HEK293 (cell line): ENCODE measurements at regions not wholly inside any gene's neighbourhood (a gene's known extent, or its start where the extent isn't known, plus 50 kb on each side); places are given as distances from the start of the nearest gene placed in this dataset.

Experiments
- CTCF ChIA-PET: fragments of 350-600 bp; formaldehyde crosslinking; extraction: SDS; loops from one replicate; lab custom pipeline; 2021; ENCODE audit warnings: antibody characterized with exemption; lab: Yijun Ruan, JAX
- POLR2A ChIA-PET: fragments of 300-600 bp; formaldehyde crosslinking; extraction: SDS; loops from one replicate; lab custom pipeline; 2020; ENCODE audit warnings: antibody characterized with exemption, inconsistent platforms; lab: Yijun Ruan, JAX
- H3K27ac ChIP-seq: fragments of 200-500 bp; sonication (Bioruptor generic); 2 replicates; pipeline ENCODE4 v1.5.1; 2014; ENCODE audit warnings: low read depth, low read length, control low read depth, inconsistent platforms; ENCODE audit errors: extremely low read depth
- H3K36me3 ChIP-seq, 2 experiments: fragments of 200-500 bp in 1 of 2; sonication (Bioruptor generic) in 1 of 2; 1 replicate in 1 of 2; 2 replicates in 1 of 2; pipeline ENCODE4 v1.5.1; 2014 to 2017; ENCODE audit warnings: inconsistent platforms in 2 of 2, low read length in 2 of 2; ENCODE audit not compliant: control insufficient read depth in 2 of 2, insufficient read depth in 1 of 2
- H3K4me1 ChIP-seq: fragments of 200-500 bp; sonication (Bioruptor generic); 2 replicates; pipeline ENCODE4 v1.5.1; 2014; ENCODE audit warnings: mild to moderate bottlenecking, low read length, inconsistent platforms; ENCODE audit not compliant: control insufficient read depth, insufficient read depth
- H3K4me3 ChIP-seq: 2 replicates; pipeline ENCODE4 v1.5.1; 2011; ENCODE audit warnings: low read depth, mild to moderate bottlenecking, control low read depth, low read length, moderate library complexity
- H3K9me3 ChIP-seq: fragments of 200-500 bp; sonication (Bioruptor generic); 2 replicates; pipeline ENCODE4 v1.5.1; 2014; ENCODE audit warnings: low read depth, low read length, inconsistent platforms; ENCODE audit not compliant: control insufficient read depth, insufficient read depth
- GFI1B ChIP-seq: fragments of 450-650 bp; formaldehyde crosslinking; IDR thresholded peaks from 2 replicates; pipeline ENCODE4 v1.5.1; 2016; ENCODE audit warnings: missing biosample characterization, missing genetic modification characterization
- GLIS2 ChIP-seq: fragments of 450-650 bp; formaldehyde crosslinking; IDR thresholded peaks from 2 replicates; pipeline ENCODE4 v1.5.1; 2016; ENCODE audit warnings: missing biosample characterization, missing genetic modification characterization
- IKZF3 ChIP-seq: fragments of 450-650 bp; IDR thresholded peaks from 2 replicates; pipeline ENCODE4 v1.5.0; 2018; ENCODE audit warnings: missing biosample characterization, mild to moderate bottlenecking, missing genetic modification characterization, moderate library complexity
- KLF8 ChIP-seq: fragments of 450-650 bp; formaldehyde crosslinking; IDR thresholded peaks from 2 replicates; pipeline ENCODE4 v1.5.1; 2016; ENCODE audit warnings: missing biosample characterization, missing genetic modification characterization
- KLF9 ChIP-seq: fragments of 450-650 bp; formaldehyde crosslinking; IDR thresholded peaks from 2 replicates; pipeline ENCODE4 v1.5.1; 2016; ENCODE audit warnings: missing biosample characterization, missing genetic modification characterization, low read depth
- MEIS1 ChIP-seq: sonication (generic); formaldehyde crosslinking; IDR thresholded peaks from 2 replicates; pipeline ENCODE4 v1.8.1; 2022; ENCODE audit warnings: missing genetic modification reagents, mild to moderate bottlenecking, borderline replicate concordance
- OSR2 ChIP-seq: fragments of 450-650 bp; formaldehyde crosslinking; IDR thresholded peaks from 2 replicates; pipeline ENCODE4 v1.5.1; 2016; ENCODE audit warnings: missing biosample characterization, missing genetic modification characterization
- SCRT1 ChIP-seq: fragments of 450-650 bp; formaldehyde crosslinking; IDR thresholded peaks from 2 replicates; pipeline ENCODE4 v1.5.1; 2016; ENCODE audit warnings: missing biosample characterization, missing genetic modification characterization, borderline replicate concordance
- ZBTB1 ChIP-seq: fragments of 450-650 bp; formaldehyde crosslinking; IDR thresholded peaks from 2 replicates; pipeline ENCODE4 v1.5.1; 2016; ENCODE audit warnings: missing biosample characterization, missing genetic modification characterization
- ZFHX2 ChIP-seq: fragments of 450-650 bp; formaldehyde crosslinking; conservative IDR thresholded peaks from 2 replicates; pipeline ENCODE4 v1.5.1; 2016; ENCODE audit warnings: missing biosample characterization, missing genetic modification characterization
- ZIC2 ChIP-seq: fragments of 450-650 bp; formaldehyde crosslinking; IDR thresholded peaks from 2 replicates; pipeline ENCODE4 v1.5.1; 2016; ENCODE audit warnings: missing biosample characterization, missing genetic modification characterization
- ZNF114 ChIP-seq: fragments of 450-650 bp; formaldehyde crosslinking; IDR thresholded peaks from 2 replicates; pipeline ENCODE4 v1.5.0; 2017; ENCODE audit warnings: missing biosample characterization, missing genetic modification characterization
- ZNF138 ChIP-seq: fragments of 450-650 bp; formaldehyde crosslinking; IDR thresholded peaks from 2 replicates; pipeline ENCODE4 v1.5.1; 2016; ENCODE audit warnings: missing biosample characterization, missing genetic modification characterization, borderline replicate concordance
- ZNF146 ChIP-seq: fragments of 450-650 bp; formaldehyde crosslinking; IDR thresholded peaks from 2 replicates; pipeline ENCODE4 v1.5.1; 2016; ENCODE audit warnings: missing biosample characterization, missing genetic modification characterization
- ZNF16 ChIP-seq: fragments of 450-650 bp; formaldehyde crosslinking; IDR thresholded peaks from 2 replicates; pipeline ENCODE4 v1.5.1; 2016; ENCODE audit warnings: low read depth, missing biosample characterization, missing genetic modification characterization
- ZNF19 ChIP-seq: fragments of 450-650 bp; formaldehyde crosslinking; IDR thresholded peaks from 2 replicates; pipeline ENCODE4; 2016; ENCODE audit warnings: missing biosample characterization, missing genetic modification characterization, low read depth
- ZNF214 ChIP-seq: fragments of 450-650 bp; formaldehyde crosslinking; IDR thresholded peaks from 2 replicates; pipeline ENCODE4 v1.5.1; 2017; ENCODE audit warnings: missing biosample characterization, mild to moderate bottlenecking, missing genetic modification characterization, borderline replicate concordance
- ZNF324 ChIP-seq: fragments of 450-650 bp; formaldehyde crosslinking; IDR thresholded peaks from 2 replicates; pipeline ENCODE4 v1.5.1; 2016; ENCODE audit warnings: missing biosample characterization, missing genetic modification characterization
- ZNF677 ChIP-seq: fragments of 450-650 bp; IDR thresholded peaks from 2 replicates; pipeline ENCODE4 v1.5.0; 2018; ENCODE audit warnings: missing biosample characterization, mild to moderate bottlenecking, missing genetic modification characterization, moderate library complexity
- ZNF776 ChIP-seq: fragments of 450-650 bp; formaldehyde crosslinking; IDR thresholded peaks from 2 replicates; pipeline ENCODE4 v1.5.0; 2017; ENCODE audit warnings: missing biosample characterization, missing genetic modification characterization, borderline replicate concordance
- ZNF777 ChIP-seq: fragments of 450-650 bp; formaldehyde crosslinking; IDR thresholded peaks from 2 replicates; pipeline ENCODE4 v1.5.1; 2017; ENCODE audit warnings: missing biosample characterization, missing genetic modification characterization, borderline replicate concordance
- TF ChIP-seq, protein P1 (sequence below): fragments of 450-650 bp; formaldehyde crosslinking; IDR thresholded peaks from 2 replicates; pipeline ENCODE4 v1.5.1; 2016; ENCODE audit warnings: missing biosample characterization, missing genetic modification characterization, low read depth
- TF ChIP-seq, protein P2 (sequence below): fragments of 450-650 bp; formaldehyde crosslinking; IDR thresholded peaks from 2 replicates; pipeline ENCODE4 v1.5.1; 2017; ENCODE audit warnings: missing biosample characterization, missing genetic modification characterization
- TF ChIP-seq, protein P3 (sequence below): fragments of 450-650 bp; formaldehyde crosslinking; conservative IDR thresholded peaks from 2 replicates; pipeline ENCODE4 v1.5.1; 2016; ENCODE audit warnings: low read depth, missing biosample characterization, missing genetic modification characterization
- TF ChIP-seq, protein P4 (sequence below): fragments of 450-650 bp; IDR thresholded peaks from 2 replicates; pipeline ENCODE4 v1.5.1; 2018; ENCODE audit warnings: missing biosample characterization, mild to moderate bottlenecking, missing genetic modification characterization

DNA sequence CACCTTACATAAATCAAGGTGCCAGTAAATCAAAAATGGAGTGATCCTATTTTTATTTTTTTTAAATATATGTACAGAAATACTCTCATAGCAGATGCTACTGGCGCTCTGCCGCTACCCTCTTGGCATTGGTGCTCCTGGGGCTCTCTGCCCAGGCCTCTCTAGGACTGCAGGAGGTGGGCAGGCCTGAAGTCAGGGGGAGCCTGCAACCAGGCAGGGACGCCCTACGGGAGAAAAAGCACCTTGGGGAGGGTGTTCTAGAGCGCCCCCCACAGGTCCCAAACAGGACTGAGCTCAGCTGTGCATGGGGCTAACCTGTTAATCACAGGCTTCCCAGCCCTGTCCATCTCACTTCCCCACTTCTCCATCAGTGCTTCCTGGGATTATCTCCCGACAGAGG lies 192.5 kb downstream of the SHQ1 start:
- Histone ChIP-seq H3K36me3 (no peaks in the 10 kb centered on the region), H3K27ac (no peak overlapping the region), H3K9me3 (no peaks in the 10 kb centered on the region), H3K4me1 (no peaks in the 10 kb centered on the region), H3K4me3 (no peak overlapping the region)
- CTCF ChIA-PET = interaction anchor here (0.6 to 1.4 kb wide), 3 partner anchors 11 to 491 kb away, joined by 3 read pairs; no protein-coding TSS in a partner anchor
- TF ChIP-seq ZNF114 (tag by site-specific recombination) (no peak), GLIS2 (tag by site-specific recombination) (no peak), ZNF138 (no peak), GFI1B (tag by site-specific recombination) (no peak), ZNF777 (no peak), ZFHX2 (tag by site-specific recombination) (no peak), IKZF3 (tag by site-specific recombination) (no peak), KLF8 (no peak), ZNF324 (tag by site-specific recombination) (no peak), OSR2 (tag by site-specific recombination) (no peak), ZNF214 (no peak), ZNF19 (tag by site-specific recombination) (no peak), ZNF776 (tag by site-specific recombination) (no peak), MEIS1 (CRISPR knock-in tag) (no peak), ZNF146 (tag by site-specific recombination) (no peak), ZNF677 (tag by site-specific recombination) (no peak), ZIC2 (tag by site-specific recombination) (no peak), KLF9 (tag by site-specific recombination) (no peak)
- TF ChIP-seq, protein P1, sequence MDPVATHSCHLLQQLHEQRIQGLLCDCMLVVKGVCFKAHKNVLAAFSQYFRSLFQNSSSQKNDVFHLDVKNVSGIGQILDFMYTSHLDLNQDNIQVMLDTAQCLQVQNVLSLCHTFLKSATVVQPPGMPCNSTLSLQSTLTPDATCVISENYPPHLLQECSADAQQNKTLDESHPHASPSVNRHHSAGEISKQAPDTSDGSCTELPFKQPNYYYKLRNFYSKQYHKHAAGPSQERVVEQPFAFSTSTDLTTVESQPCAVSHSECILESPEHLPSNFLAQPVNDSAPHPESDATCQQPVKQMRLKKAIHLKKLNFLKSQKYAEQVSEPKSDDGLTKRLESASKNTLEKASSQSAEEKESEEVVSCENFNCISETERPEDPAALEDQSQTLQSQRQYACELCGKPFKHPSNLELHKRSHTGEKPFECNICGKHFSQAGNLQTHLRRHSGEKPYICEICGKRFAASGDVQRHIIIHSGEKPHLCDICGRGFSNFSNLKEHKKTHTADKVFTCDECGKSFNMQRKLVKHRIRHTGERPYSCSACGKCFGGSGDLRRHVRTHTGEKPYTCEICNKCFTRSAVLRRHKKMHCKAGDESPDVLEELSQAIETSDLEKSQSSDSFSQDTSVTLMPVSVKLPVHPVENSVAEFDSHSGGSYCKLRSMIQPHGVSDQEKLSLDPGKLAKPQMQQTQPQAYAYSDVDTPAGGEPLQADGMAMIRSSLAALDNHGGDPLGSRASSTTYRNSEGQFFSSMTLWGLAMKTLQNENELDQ (tag by site-specific recombination) = no peak
- TF ChIP-seq, protein P2, sequence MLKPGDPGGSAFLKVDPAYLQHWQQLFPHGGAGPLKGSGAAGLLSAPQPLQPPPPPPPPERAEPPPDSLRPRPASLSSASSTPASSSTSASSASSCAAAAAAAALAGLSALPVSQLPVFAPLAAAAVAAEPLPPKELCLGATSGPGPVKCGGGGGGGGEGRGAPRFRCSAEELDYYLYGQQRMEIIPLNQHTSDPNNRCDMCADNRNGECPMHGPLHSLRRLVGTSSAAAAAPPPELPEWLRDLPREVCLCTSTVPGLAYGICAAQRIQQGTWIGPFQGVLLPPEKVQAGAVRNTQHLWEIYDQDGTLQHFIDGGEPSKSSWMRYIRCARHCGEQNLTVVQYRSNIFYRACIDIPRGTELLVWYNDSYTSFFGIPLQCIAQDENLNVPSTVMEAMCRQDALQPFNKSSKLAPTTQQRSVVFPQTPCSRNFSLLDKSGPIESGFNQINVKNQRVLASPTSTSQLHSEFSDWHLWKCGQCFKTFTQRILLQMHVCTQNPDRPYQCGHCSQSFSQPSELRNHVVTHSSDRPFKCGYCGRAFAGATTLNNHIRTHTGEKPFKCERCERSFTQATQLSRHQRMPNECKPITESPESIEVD (tag by site-specific recombination) = no peak
- POLR2A ChIA-PET = no interaction called here

DNA sequence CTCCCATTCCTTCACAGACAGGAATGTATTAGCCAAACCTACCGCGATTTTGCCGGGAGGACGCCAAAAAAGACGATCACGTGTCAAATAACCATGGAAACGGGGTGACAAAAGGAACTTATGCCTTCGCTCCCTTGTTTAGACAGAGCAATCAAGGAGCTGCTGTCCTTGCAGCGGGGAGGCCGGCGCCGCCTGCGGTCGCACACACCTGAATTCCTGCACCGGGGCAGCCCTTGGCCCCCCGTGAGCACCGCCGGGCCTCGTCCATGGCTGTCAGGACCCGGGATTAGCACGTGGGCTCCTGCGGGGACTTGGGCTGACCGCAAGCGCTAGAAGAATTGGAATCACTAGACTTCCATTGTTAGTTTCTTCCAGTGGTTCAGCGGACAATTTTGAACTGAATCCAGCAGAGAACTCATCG lies 193.1 kb downstream of the SHQ1 start:
- Histone ChIP-seq H3K36me3 (no peaks in the 10 kb centered on the region), H3K4me3 (no peak overlapping the region), H3K4me1 (no peaks in the 10 kb centered on the region)
- no peak for TF ChIP-seq ZBTB1 (tag by site-specific recombination)
- TF ChIP-seq GFI1B (tag by site-specific recombination) = no peak
- TF ChIP-seq ZNF16 (tag by site-specific recombination) = no peak
- TF ChIP-seq, protein P3, sequence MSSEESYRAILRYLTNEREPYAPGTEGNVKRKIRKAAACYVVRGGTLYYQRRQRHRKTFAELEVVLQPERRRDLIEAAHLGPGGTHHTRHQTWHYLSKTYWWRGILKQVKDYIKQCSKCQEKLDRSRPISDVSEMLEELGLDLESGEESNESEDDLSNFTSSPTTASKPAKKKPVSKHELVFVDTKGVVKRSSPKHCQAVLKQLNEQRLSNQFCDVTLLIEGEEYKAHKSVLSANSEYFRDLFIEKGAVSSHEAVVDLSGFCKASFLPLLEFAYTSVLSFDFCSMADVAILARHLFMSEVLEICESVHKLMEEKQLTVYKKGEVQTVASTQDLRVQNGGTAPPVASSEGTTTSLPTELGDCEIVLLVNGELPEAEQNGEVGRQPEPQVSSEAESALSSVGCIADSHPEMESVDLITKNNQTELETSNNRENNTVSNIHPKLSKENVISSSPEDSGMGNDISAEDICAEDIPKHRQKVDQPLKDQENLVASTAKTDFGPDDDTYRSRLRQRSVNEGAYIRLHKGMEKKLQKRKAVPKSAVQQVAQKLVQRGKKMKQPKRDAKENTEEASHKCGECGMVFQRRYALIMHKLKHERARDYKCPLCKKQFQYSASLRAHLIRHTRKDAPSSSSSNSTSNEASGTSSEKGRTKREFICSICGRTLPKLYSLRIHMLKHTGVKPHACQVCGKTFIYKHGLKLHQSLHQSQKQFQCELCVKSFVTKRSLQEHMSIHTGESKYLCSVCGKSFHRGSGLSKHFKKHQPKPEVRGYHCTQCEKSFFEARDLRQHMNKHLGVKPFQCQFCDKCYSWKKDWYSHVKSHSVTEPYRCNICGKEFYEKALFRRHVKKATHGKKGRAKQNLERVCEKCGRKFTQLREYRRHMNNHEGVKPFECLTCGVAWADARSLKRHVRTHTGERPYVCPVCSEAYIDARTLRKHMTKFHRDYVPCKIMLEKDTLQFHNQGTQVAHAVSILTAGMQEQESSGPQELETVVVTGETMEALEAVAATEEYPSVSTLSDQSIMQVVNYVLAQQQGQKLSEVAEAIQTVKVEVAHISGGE = no peak
- no peak for TF ChIP-seq SCRT1
- TF ChIP-seq, protein P4, sequence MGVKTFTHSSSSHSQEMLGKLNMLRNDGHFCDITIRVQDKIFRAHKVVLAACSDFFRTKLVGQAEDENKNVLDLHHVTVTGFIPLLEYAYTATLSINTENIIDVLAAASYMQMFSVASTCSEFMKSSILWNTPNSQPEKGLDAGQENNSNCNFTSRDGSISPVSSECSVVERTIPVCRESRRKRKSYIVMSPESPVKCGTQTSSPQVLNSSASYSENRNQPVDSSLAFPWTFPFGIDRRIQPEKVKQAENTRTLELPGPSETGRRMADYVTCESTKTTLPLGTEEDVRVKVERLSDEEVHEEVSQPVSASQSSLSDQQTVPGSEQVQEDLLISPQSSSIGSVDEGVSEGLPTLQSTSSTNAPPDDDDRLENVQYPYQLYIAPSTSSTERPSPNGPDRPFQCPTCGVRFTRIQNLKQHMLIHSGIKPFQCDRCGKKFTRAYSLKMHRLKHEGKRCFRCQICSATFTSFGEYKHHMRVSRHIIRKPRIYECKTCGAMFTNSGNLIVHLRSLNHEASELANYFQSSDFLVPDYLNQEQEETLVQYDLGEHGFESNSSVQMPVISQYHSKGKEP (tag by site-specific recombination) = no peak
- TF ChIP-seq, all 188 proteins: peak for 0
- Histone ChIP-seq H3K27ac (no peak overlapping the region), H3K9me3 (no peaks in the 10 kb centered on the region)
- POLR2A ChIA-PET = no interaction called here
- CTCF ChIA-PET = no interaction called here
